HG03108 (cell line): ENCODE measurements at regions not wholly inside any gene's neighbourhood (a gene's known extent, or its start where the extent isn't known, plus 50 kb on each side); places are given as distances from the start of the nearest gene placed in this dataset.
A peak's percentile ranks its signal among the peaks of the same experiment; 100 is the strongest.
"Not testable (repeated sequence)": the region's sequence is repeated elsewhere in the genome, so short reads cannot be mapped to it uniquely, and the experiment has no call there.

Experiments
- ATAC-seq: cut with Tn5 transposase; IDR thresholded peaks from one replicate; pipeline ENCODE4 v1.9.1; 2021; ENCODE audit warnings: moderate library complexity; ENCODE audit not compliant: unreplicated experiment

DNA sequence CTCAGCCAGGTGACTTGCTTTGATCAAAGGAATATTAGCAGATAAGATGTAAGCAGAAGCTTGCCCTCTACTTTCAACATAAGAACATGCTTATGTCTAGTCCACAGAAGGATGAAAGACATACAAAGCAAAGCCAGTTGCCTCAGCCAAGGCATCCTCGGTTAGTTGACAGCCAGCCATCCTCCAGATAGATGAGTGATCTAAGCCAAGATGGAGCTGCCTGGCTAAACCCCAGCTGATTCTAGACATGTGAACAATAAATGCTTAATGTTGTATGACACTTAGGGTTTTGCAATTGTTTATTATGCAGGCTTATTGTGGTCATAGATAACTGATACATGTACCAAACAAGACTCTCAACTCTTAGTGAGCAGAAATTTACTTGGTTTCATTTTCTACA is 157.6 kb upstream of the TMTC2 start:
- no peak for ATAC-seq

GRCh38 chr12:82529954-82530353 is 156.8 kb upstream of the TMTC2 start:
- no peak for ATAC-seq

DNA sequence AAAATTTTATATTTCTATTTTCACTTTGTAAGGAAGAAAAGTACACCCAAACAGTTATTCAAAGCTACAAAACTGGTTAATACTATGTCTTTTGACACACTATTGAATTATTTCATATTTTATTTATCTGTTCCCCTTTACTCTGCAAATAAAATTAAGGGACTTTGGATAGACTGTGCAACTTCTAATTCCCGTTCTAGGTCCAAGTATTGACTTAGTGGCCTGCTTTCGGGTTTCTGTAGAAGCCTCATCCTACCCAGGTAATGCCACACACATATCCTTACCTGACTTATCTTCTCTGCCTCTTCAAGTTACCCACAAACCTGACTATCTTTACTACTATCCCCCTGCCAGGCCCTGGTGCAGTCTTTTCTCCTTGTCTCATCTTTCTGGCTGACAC is 156.3 kb upstream of the TMTC2 start:
- ATAC-seq = no peak

GRCh38 chr12:82533341-82533740 is 153.4 kb upstream of the TMTC2 start:
- ATAC-seq = no peak

GRCh38 chr12:82537436-82537835 is 149.3 kb upstream of the TMTC2 start:
- no peak for ATAC-seq

DNA sequence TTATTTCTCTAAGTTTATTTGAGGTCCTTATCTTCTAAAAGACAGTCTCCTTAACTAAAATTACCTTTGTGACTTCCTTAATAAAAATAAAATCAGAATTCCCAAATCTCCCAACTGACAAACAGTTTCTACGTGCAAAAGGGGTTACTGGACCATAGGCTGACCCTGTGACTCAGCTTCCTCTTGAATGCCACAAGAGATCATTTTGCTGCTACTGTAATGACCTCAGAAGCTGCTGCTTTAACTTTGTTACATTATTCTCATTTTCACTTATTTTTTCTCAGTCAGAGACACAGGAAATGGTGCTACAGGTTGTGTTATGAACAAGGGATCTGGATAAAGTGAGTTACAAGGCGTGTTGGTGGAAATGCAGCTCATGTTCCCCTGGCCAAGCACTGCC is 132.2 kb upstream of the TMTC2 start:
- ATAC-seq = peak; percentile 94

DNA sequence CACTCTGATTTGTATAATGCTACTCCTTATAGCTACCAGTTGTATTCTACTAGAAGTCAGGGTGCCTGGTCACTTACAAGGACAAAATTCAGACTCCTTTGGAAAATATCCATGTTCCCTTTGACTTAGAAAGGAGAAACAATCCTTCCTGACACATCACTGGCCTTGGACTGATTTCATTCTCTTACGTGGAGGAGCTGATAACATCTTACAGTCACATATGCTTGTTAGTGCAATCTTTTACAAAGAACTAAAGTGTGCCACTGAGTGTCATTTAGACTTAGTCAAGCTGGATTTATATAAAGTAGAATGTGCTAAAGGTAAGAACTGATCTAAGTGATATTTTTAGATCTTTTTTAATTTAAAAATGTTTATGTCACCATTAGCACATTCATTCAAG is 131.0 kb upstream of the TMTC2 start:
- ATAC-seq = no peak

- ATAC-seq = no peak
Observed at GRCh38 chr12:82565966-82566365, 120.7 kb upstream of the TMTC2 start.

DNA sequence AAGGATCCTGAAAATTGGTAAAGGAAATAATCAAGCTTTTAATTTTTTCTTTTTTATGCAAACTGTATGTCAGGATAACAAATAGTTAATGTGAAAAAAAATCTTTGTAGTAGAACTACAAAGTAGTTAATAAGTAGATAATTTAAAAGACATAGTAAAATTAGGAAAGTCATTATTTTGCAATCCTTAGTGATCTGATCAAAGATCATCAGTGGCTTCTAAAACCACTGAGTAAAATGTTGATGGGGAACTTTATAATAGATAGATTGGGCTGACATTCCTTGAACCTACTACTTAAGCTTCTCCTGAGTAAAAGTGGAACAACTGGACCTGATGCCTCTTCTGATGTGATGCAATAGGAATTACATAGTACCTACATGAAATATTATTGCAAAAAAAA is 119.0 kb upstream of the TMTC2 start:
- ATAC-seq = no peak

- no peak for ATAC-seq
Observed at GRCh38 chr12:82574191-82574590, 112.5 kb upstream of the TMTC2 start.

DNA sequence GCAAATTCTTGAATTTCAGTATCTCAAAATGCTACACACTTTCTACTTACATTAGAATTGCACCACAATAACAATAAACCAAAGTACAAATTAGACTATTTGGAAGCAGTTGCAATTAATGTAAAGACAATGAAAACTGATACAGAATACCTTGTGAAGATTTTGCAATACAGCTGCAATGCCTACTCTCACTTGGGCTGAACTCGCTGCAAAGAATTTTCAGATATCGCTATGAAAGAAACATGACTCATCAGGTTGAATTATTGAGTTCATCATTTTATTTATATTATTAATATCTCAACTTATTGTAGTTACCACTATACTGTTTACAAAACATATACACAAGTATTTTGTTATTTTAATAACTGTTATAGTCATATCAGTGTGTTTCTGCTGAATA is 108.0 kb upstream of the TMTC2 start:
- ATAC-seq = no peak

- no peak for ATAC-seq
Observed at GRCh38 chr12:82583756-82584155, 103.0 kb upstream of the TMTC2 start.

DNA sequence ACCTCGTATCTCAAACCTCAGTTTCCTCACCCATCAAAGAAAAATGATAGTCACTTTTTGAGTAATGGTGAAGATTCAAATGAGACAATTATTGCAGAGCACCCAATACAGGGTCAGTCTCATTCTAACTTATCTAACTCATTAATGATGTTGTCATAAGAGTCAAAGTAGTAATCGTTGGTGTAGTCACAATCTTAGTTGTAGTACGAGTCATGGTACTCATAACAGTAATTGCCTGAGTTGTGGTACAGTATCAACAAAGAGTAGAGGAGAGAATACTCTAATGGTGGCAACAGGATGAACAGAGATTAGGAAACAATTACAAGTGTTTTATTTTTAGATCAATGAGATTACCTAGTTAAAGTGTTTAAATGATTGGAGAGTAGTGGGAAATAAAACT is 93.6 kb upstream of the TMTC2 start:
- ATAC-seq = peak; percentile 36

DNA sequence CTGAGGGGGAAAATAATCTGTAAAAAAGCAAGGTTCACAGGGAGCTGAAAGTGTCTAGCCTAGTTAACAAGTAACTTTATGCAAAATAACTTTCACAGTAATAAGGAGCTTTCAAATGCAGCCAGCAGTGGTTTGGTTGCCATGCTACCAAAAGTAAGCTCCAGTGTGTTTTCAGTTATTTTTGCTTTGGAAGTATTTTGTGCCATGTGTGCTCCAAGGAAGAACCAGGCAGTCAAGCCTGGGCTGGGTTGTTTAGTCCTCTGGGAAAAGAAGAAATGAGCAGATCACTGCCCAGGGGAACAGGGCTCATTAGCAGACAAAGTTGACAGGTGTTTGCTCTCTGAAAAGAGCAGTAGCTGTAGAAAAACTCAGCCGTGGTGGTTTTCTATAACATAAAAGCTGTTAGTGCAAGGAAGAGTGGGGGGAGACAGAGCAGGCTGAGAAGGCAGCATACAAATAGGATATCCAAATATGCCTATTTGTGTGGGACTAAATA is 92.8 kb upstream of the TMTC2 start:
- peak; percentile 97 for ATAC-seq

DNA sequence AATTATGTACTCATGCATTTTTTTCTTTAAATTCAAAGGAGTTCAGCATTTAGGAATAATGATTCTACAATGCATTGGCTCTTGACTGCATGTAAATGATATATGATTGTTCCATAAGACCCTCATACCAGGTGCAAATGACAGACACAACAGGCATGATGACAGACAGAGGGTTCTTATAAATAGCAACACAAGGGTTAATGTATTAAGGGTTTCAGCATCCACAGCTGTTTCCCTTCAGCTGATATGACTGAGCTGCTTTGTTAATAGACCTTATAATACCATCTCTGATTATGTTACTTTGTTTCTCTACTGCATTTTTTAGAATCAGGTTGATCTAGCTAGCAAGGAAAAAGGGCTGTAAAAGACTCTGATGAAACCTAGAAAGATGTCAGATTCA is 90.8 kb upstream of the TMTC2 start:
- no peak for ATAC-seq

- no peak for ATAC-seq
Observed at GRCh38 chr12:82596483-82596882, 90.2 kb upstream of the TMTC2 start.

- ATAC-seq = no peak
Observed at GRCh38 chr12:82600379-82600778, 86.3 kb upstream of the TMTC2 start.

- ATAC-seq = not testable (repeated sequence)
Observed at GRCh38 chr12:82603647-82604046, 83.1 kb upstream of the TMTC2 start.

GRCh38 chr12:82605115-82605514 is 81.6 kb upstream of the TMTC2 start:
- no peak for ATAC-seq

GRCh38 chr12:82608706-82609105 is 78.0 kb upstream of the TMTC2 start:
- ATAC-seq = no peak

DNA sequence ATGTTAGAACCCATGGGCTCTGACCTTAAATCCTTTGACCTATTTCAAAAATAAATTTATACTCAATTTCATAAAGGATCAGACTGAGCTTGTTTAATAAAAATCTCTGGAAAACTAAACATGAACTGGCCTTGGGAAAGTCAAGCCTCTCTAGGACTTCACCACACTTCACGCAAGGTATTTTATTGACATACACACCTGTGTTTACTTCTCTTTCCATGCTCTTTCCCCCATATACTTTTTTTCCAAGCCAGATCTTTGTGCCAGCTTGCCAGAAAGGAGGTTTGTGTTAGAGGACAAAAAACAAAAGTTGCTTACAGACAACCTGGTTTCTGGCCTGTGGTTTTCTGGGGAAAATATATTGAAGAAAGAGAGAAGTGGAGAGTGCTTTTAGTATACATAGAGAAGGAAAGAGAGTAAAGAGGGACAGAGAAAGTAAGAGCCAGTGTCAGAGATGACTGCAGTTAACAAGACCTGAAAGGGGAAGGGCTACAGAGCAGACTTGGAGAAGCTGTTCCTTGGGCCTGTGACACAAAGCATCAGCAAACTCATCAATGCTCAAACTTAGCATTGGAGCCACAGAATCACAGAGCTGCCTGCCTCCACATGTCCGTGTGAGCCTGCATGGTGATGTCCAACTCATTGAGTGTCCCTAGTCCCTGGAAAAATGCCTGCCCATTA is 77.3 kb upstream of the TMTC2 start:
- ATAC-seq = no peak

DNA sequence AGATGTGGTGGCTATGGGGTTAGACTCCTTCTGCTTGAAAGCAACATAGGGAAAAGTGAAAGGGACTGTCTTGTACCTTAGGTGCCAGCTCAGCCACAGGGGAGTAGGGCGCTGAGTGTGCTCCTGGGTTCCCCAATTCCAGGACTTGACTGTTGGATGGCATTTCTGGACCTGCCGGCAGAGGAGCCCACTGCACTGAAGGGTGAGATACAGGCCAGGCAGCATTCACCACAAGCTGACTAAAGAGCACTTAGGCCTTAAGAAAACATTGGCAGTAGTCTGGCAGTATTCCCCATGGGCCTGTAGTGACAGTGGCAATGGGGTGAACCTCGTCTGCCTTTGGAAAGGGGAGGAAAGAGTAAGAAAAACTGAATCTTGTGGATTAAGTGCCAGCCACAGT is 67.1 kb upstream of the TMTC2 start:
- no peak for ATAC-seq

DNA sequence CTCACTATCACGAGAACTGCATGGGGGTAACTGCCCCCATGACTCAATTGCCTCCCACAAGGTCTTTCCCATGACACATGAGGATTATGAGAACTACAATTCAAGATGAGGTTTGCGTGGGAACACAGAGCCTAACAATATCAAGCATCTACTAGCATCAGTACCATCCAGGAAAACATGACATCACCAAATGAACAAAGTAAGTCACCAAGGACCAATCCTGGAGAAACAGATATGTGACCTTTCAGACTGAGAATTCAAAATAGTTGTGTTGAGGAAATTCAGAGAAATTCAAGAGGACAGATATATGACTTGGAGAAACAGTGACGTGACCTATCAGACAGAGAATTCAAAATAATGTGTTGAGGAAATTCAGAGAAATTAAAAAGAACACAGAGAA is 65.8 kb upstream of the TMTC2 start:
- no peak for ATAC-seq
